Lower lobe of right lung (tissue), 2 donors: ENCODE measurements at regions not wholly inside any gene's neighbourhood (a gene's known extent, or its start where the extent isn't known, plus 50 kb on each side); places are given as distances from the start of the nearest gene placed in this dataset.
A peak's percentile ranks its signal among the peaks of the same experiment; 100 is the strongest.

Experiments used
- ATAC-seq, 2 donors: fragments of 200-7000 bp; cut with Tn5 transposase; one replicate each; pipeline ENCODE4 v1.9.1; 2020 to 2022; ENCODE audit warnings: mild to moderate bottlenecking in 2 of 2, moderate library complexity in 2 of 2
- DNase-seq: peaks from one replicate; pipeline ENCODE4 v3.0.0-alpha.2; 2020
- H3K27ac ChIP-seq: fragments of 200-600 bp; one replicate; pipeline ENCODE4 v1.8.0; 2022
- H3K27me3 ChIP-seq: fragments of 200-600 bp; one replicate; pipeline ENCODE4 v1.8.0; 2022; ENCODE audit warnings: low read depth
- H3K36me3 ChIP-seq: fragments of 200-600 bp; one replicate; pipeline ENCODE4 v1.8.0; 2022; ENCODE audit warnings: mild to moderate bottlenecking
- H3K4me1 ChIP-seq: fragments of 200-600 bp; one replicate; pipeline ENCODE4 v1.8.0; 2022
- H3K4me3 ChIP-seq: fragments of 200-600 bp; one replicate; pipeline ENCODE4 v1.8.0; 2022; ENCODE audit warnings: mild to moderate bottlenecking
- H3K9me3 ChIP-seq: fragments of 200-600 bp; one replicate; pipeline ENCODE4 v1.8.0; 2022
- intact Hi-C: fragments of 100-400 bp; cut with DNase I; formaldehyde crosslinking; loops from one replicate; pipeline ENCODE4 v1.11.0; 2022
- TF ChIP-seq, protein P1 (sequence below): fragments of 200-600 bp; IDR thresholded peaks from one replicate; pipeline ENCODE4 v1.8.0; 2022; ENCODE audit warnings: antibody characterized with exemption, mild to moderate bottlenecking
- donor health status: DM: no; HTN: yes; CAD: no; lungs with severe emphysema.

DNA sequence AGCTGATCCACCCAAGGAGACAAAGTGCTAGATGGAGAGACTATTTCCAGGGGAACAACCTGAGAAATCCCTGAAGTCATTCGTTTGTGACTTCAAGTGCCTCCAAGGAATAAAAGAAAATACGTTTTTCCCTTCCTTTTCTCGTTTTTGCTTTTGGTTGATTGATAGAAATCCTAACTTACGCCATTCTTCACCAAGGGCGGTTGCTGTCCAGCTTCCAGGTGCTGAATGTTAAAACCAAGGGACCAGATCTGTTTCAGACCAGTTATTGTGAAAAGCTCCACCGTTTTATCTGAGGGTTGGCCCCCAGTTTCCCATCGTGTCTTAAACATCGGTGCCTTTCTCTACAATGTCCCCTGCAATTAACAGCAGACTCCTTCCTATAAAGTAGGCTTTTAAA lies 600.7 kb upstream of the SGCD start:
- Histone ChIP-seq H3K27me3 (peaks cover 51% of the 10 kb centered on the region), H3K4me1 (peaks cover 18% of the 10 kb centered on the region), H3K9me3 (no peaks in the 10 kb centered on the region), H3K4me3 (no peak overlapping the region), H3K36me3 (no peaks in the 10 kb centered on the region), H3K27ac (no peak overlapping the region)
- ATAC-seq (no peak), DNase-seq (no peak)
- TF ChIP-seq, protein P1, sequence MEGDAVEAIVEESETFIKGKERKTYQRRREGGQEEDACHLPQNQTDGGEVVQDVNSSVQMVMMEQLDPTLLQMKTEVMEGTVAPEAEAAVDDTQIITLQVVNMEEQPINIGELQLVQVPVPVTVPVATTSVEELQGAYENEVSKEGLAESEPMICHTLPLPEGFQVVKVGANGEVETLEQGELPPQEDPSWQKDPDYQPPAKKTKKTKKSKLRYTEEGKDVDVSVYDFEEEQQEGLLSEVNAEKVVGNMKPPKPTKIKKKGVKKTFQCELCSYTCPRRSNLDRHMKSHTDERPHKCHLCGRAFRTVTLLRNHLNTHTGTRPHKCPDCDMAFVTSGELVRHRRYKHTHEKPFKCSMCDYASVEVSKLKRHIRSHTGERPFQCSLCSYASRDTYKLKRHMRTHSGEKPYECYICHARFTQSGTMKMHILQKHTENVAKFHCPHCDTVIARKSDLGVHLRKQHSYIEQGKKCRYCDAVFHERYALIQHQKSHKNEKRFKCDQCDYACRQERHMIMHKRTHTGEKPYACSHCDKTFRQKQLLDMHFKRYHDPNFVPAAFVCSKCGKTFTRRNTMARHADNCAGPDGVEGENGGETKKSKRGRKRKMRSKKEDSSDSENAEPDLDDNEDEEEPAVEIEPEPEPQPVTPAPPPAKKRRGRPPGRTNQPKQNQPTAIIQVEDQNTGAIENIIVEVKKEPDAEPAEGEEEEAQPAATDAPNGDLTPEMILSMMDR: no peak
- intact Hi-C loops: no loop called here

DNA sequence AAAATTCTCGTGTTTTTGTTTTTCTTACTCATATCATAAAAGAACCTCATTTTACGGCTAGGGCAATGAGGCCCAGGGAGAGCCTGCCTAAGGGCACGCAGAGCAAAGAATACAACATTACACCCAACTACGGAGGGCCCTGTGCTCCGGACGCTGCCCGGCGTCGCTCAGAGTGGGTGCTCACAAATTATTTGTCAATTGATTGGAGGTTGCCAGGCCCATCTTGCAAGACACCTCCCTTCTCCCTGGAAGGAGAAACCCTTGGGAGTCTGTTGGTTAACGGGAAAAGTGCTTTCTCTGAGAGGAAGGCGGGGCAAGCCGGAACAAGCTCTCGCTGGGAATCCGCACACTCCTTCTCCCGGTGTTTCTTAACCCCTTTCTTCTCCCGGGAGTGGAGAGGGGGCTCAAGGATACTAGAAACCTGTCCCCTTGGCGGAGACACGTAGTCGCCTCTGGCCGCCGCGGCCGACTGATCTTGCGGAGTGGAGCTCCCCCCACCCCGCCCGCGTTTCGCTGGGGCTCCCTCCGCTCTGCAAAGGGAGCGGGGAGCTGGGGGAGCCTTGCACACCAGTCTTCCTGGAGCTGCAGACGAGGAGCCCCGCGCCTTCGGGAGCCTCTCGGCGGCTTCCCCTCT lies 599.3 kb upstream of the SGCD start:
- intact Hi-C loops: no loop called here
- peak overlapping the region; percentile 36 for H3K4me3 ChIP-seq

DNA sequence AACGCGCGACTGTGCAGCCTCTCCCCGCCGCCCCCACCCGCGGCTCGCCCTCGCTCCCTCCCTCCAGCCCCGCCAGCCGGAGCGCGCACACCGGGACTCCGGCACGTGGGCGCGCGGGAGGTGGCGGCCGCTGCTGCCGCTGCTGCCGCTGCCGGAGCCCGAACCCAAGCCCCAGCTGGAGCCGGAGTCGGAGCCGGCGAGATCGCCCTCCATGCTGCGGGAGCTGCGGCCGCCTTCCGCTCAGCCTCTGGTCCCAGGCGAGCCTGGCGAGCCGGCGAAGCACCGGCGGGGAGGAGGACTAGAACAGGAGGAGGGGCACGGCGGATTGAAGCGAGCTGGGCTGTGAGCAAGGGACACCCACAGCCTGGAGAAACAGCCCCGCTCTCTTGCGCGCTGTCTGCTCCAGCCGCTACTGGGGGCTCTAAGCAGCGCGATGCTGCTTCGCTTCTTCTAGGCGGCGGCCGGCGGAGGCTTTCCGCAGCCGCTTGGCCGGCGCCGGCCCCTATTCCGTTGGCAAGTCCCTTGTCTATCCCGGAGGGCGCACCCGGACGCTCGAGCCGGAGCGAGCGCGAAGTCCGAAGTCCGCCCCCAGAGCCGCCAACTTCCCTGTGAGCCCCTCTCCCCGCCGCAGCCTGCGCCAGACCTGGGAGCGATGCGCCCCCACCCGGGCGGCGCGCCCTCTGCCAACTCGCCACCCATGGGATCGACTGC lies 598.7 kb upstream of the SGCD start:
- TF ChIP-seq, protein P1: no peak
- H3K36me3 ChIP-seq: no peaks in the 10 kb centered on the region
- H3K27me3 ChIP-seq: peaks cover 65% of the 10 kb centered on the region
- peak overlapping the region; percentile 36 for H3K4me3 ChIP-seq
- DNase-seq (peak; percentile 54), ATAC-seq (peak; percentile 72 to 76)
- no peaks in the 10 kb centered on the region for H3K9me3 ChIP-seq
- no peak overlapping the region for H3K27ac ChIP-seq
- H3K4me1 ChIP-seq: peaks cover 18% of the 10 kb centered on the region
- intact Hi-C loops: no loop called here

More for the DNA sequence above, 599.3 kb upstream of the SGCD start:
- TF ChIP-seq, protein P1: no peak
- Histone ChIP-seq H3K27me3 (peaks cover 58% of the 10 kb centered on the region), H3K36me3 (no peaks in the 10 kb centered on the region), H3K27ac (no peak overlapping the region), H3K9me3 (no peaks in the 10 kb centered on the region), H3K4me1 (peaks cover 18% of the 10 kb centered on the region)
- ATAC-seq: no peak
- DNase-seq: peak; percentile 36

DNA sequence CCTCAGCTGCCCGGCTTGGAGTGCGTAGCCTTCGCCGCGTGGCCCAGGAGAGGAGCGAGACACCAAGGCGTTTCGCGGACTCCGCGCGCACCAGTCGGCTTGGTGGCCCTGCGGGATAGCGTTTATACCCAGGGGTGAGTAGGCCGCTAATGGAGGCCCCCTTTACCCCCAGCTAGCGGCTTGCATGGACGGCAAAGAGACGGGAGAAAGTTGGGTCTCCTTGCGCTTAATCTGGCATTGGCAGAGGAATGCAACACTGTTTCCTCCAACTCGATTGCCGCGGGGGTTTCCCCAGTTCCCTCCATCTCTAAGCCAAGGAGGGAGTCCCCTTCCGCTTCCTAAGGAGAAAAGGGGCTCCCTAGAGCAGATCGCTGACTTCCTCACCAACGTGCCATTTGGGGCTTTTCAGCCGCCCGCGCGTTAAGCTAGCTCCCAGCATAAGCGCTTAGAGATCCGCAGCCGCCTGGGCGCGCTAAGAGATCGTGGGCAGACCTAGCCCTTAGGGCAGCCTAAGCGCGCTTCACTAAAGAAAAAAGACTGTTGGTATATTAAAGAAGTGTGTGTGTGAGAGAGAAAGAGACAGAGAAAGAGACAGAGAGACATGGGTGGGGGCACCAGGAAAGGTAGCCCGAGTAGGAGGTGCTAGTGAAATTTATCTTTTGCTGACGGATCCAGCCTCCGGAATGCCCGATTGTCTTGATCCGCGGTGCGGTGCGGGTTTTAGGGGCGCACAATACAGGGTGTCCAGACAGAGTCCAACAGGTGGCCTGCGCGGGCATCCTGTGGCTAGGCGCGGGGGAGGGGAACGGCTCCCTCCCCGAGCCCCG lies 597.9 kb upstream of the SGCD start:
- peak; percentile 12 to 31 for ATAC-seq
- TF ChIP-seq, protein P1: no peak
- Histone ChIP-seq H3K4me1 (peaks cover 18% of the 10 kb centered on the region), H3K9me3 (no peaks in the 10 kb centered on the region), H3K27me3 (peaks cover 65% of the 10 kb centered on the region), H3K36me3 (no peaks in the 10 kb centered on the region), H3K27ac (no peak overlapping the region), H3K4me3 (peak overlapping the region; percentile 36)
- intact Hi-C loops: no loop called here
- DNase-seq: peak; percentile 36

DNA sequence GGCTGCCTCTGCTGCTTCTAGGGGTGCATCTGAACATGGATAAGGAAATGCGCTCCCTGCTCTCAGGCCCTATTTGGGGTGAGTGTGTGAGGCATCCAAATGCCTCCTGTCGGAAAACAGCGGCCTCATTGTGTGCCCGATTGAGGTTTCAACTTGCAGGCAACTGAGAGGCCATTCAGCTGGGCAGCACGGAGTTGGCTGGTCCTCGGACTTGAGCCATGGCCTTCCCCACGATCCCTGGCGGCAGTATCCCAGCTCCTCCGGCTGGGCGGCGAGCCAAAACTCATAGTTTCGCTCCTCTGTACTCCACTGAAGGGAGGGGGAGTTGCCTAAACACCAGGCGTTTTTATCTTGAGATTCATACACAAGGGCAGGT lies 597.3 kb upstream of the SGCD start:
- TF ChIP-seq, protein P1: no peak
- H3K27me3 ChIP-seq: peaks cover 65% of the 10 kb centered on the region
- H3K9me3 ChIP-seq: no peaks in the 10 kb centered on the region
- intact Hi-C loops: no loop called here
- no peak overlapping the region for H3K4me3 ChIP-seq
- no peak for ATAC-seq
- H3K27ac ChIP-seq: no peak overlapping the region
- peak; percentile 26 for DNase-seq
- peaks cover 18% of the 10 kb centered on the region for H3K4me1 ChIP-seq
- no peaks in the 10 kb centered on the region for H3K36me3 ChIP-seq
